ENCODE measurements at regions not wholly inside any gene's neighbourhood (a gene's known extent, or its start where the extent isn't known, plus 50 kb on each side); places are given as distances from the start of the nearest gene placed in this dataset.

DNA sequence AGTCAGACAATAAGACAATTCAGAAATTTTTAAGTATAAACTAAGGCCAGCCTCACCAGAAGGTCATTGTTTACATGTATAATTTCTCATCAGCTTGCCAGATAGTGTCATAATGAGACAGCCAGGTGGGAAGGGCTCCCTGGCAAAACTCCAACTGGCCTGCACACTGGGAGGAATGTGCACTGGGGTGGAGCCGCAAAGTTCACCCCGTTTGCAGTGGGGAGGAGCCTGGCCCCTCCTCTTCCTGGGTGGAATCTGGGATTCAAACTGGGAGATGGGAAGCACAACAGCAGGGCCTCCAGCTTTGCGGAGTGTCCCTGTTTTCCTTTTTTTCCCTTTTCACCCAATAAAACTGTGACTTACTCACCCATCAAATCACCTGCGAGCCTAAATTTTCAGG lies 329.9 kb downstream of the SMARCA1 start:
- TF ChIP-seq, protein P1, sequence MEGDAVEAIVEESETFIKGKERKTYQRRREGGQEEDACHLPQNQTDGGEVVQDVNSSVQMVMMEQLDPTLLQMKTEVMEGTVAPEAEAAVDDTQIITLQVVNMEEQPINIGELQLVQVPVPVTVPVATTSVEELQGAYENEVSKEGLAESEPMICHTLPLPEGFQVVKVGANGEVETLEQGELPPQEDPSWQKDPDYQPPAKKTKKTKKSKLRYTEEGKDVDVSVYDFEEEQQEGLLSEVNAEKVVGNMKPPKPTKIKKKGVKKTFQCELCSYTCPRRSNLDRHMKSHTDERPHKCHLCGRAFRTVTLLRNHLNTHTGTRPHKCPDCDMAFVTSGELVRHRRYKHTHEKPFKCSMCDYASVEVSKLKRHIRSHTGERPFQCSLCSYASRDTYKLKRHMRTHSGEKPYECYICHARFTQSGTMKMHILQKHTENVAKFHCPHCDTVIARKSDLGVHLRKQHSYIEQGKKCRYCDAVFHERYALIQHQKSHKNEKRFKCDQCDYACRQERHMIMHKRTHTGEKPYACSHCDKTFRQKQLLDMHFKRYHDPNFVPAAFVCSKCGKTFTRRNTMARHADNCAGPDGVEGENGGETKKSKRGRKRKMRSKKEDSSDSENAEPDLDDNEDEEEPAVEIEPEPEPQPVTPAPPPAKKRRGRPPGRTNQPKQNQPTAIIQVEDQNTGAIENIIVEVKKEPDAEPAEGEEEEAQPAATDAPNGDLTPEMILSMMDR (IDR thresholded peaks at IDR 0.05) = no peak
- TF ChIP-seq POLR2A (IDR thresholded peaks at IDR 0.05) = no peak

Measured in Peyer's patch (tissue), 4 donors.